ENCODE measurements at regions not wholly inside any gene's neighbourhood (a gene's known extent, or its start where the extent isn't known, plus 50 kb on each side); places are given as distances from the start of the nearest gene placed in this dataset.

DNA sequence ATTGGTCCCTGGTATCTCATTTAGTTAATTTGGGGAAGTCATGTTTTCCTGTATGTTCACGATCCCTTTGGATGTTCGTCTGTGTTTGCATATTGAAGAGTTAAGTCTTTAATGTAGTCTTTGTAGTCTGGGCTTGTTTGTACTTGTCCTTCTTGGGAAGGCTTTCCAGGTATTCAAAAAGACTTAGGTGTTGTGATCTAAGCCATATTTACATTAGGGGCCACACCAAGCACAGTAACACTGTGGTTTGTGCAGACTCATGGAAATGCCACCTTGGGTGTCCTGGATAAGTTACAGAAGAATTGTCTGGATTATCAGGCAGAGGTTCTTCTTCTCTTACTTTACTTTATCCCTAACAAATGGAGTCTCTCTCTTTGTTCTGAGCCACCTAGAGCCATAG, 380.3 kb downstream of the CCER1 start:
- no peak for DNase-seq (ENCODE audit: low read depth, low spot score)
- no peak overlapping the region for H3K4me3 ChIP-seq
- no peaks in the 10 kb centered on the region for H3K9me3 ChIP-seq (replicated peaks; ENCODE audit: control insufficient read depth, insufficient read depth, low read length)
- CTCF ChIA-PET = interaction anchor here (1.7 kb wide), 1 partner anchor 15 kb away, joined by 4 read pairs; no protein-coding TSS in a partner anchor
- BruUV-seq (replicated peaks) = no TSS peak
- SMC1A ChIA-PET (ENCODE audit: uncharacterized antibody, unreplicated experiment) = no interaction called here
- intact Hi-C loops (cut with micrococcal nuclease; ENCODE audit: unreplicated experiment) = no loop called here
- ATAC-seq = no peak
- no peaks in the 10 kb centered on the region for H3K27me3 ChIP-seq (replicated peaks in 1 of 2; ENCODE audit: control insufficient read depth in 2 of 2, insufficient read depth in 2 of 2, low read length in 1 of 2)
- in situ Hi-C loops (cut with MboI) = no loop called here
- 75% methylated on average over 2 of the region's 2 CpGs for WGBS (ENCODE audit: insufficient coverage, insufficient replicate concordance, low lambda C conversion rate, missing lambda C conversion rate)
- H3K4me1 ChIP-seq (ENCODE audit: control insufficient read depth, insufficient read depth, low read length) = no peaks in the 10 kb centered on the region
- no peak for FAIRE-seq
- no peak overlapping the region for H2AFZ ChIP-seq (ENCODE audit: control insufficient read depth, low read depth, low read length)
- no peak overlapping the region for H3K4me2 ChIP-seq (ENCODE audit: control insufficient read depth, insufficient read depth)
- TF ChIP-seq NFYA (IDR thresholded peaks at IDR 0.05; ENCODE audit: borderline replicate concordance, low read depth, low read length) (no peak), HDAC6 (IDR thresholded peaks at IDR 0.05; ENCODE audit: unreplicated experiment) (no peak), RAD51 (IDR thresholded peaks at IDR 0.05) (no peak), FOS (IDR thresholded peaks at IDR 0.05; ENCODE audit: borderline replicate concordance, extremely low read depth, insufficient read length) (no peak), BHLHE40 (IDR thresholded peaks at IDR 0.05; ENCODE audit: borderline replicate concordance in 1 of 2, low read depth in 2 of 2, low read length in 1 of 2) (no peak), CHD4 (IDR thresholded peaks at IDR 0.05) (no peak), CEBPB (IDR thresholded peaks at IDR 0.05; ENCODE audit: borderline replicate concordance in 1 of 2, low read depth in 2 of 2, low read length in 2 of 2) (no peak), POLR2A (IDR thresholded peaks at IDR 0.05; ENCODE audit: low read depth, low read length) (no peak), EP300 (IDR thresholded peaks at IDR 0.05; ENCODE audit: borderline replicate concordance in 1 of 2, control insufficient read depth in 1 of 2, low read depth in 2 of 2, low read length in 2 of 2) (no peak), TARDBP (IDR thresholded peaks at IDR 0.05; ENCODE audit: borderline replicate concordance) (no peak), RFX5 (IDR thresholded peaks at IDR 0.05; ENCODE audit: low read depth, low read length) (no peak), NFIC (IDR thresholded peaks at IDR 0.05; ENCODE audit: low read depth, low read length) (no peak), BMI1 (IDR thresholded peaks at IDR 0.05; ENCODE audit: borderline replicate concordance) (no peak), CBX3 (IDR thresholded peaks at IDR 0.05; ENCODE audit: borderline replicate concordance, low read depth) (no peak), ZSCAN29 (IDR thresholded peaks at IDR 0.05) (no peak), NR2C2 (IDR thresholded peaks at IDR 0.05; ENCODE audit: borderline replicate concordance, control insufficient read depth, insufficient read length, low read depth) (no peak), GABPA (IDR thresholded peaks at IDR 0.05; ENCODE audit: low read depth) (no peak), STAT1 (conservative IDR thresholded peaks at IDR 0.05) (no peak), SP1 (IDR thresholded peaks at IDR 0.05; ENCODE audit: low read depth, low read length) (no peak)
- H3K79me2 ChIP-seq (ENCODE audit: control insufficient read depth, insufficient read depth, low read length) = no peaks in the 10 kb centered on the region
- no peak overlapping the region for H3K9ac ChIP-seq (ENCODE audit: control insufficient read depth, insufficient read depth, low read length)
- H3K36me3 ChIP-seq (ENCODE audit: control insufficient read depth in 2 of 2, insufficient read depth in 2 of 2, low read length in 1 of 2) = no peaks in the 10 kb centered on the region
- POLR2A ChIA-PET = no interaction called here
- no peak overlapping the region for H3K27ac ChIP-seq (ENCODE audit: control insufficient read depth, insufficient read depth)
- H4K20me1 ChIP-seq (ENCODE audit: control insufficient read depth, insufficient read depth) = no peaks in the 10 kb centered on the region
- RAD21 ChIA-PET (ENCODE audit: unreplicated experiment) = no interaction called here

Measured in GM12878 (cell line).